Thyroid gland (tissue), 4 donors: ENCODE measurements at regions not wholly inside any gene's neighbourhood (a gene's known extent, or its start where the extent isn't known, plus 50 kb on each side); places are given as distances from the start of the nearest gene placed in this dataset.

Source experiments
- DNase-seq, 2 donors: peaks; one replicate each; pipeline ENCODE4 v3.0.0-alpha.2; 2019
- H3K27ac ChIP-seq, 3 donors: fragments of 200-600 bp; sonication (generic); 1 replicate in 2 of 3; 2 replicates in 1 of 3; pipeline ENCODE4 v1.5.1; 2016 to 2019; ENCODE audit warnings: mild to moderate bottlenecking in 1 of 3, moderate library complexity in 1 of 3
- H3K27me3 ChIP-seq: fragments of 200-600 bp; sonication (generic); one replicate; pipeline ENCODE4 v1.5.1; 2019
- H3K36me3 ChIP-seq, 2 donors: fragments of 200-600 bp; sonication (generic); one replicate each; pipeline ENCODE4 v1.5.1; 2016 to 2019
- H3K4me1 ChIP-seq, 2 donors: fragments of 200-600 bp; sonication (generic); one replicate each; pipeline ENCODE4 v1.5.1; 2017 to 2019
- H3K4me3 ChIP-seq, 3 donors: fragments of 200-600 bp; sonication (generic); replicated peaks in 1 of 3; 1 replicate in 2 of 3; 2 replicates in 1 of 3; pipeline ENCODE4 v1.5.1; 2016; ENCODE audit warnings: mild to moderate bottlenecking in 1 of 3
- H3K9me3 ChIP-seq: fragments of 200-600 bp; sonication (generic); one replicate; pipeline ENCODE4 v1.5.1; 2017
- POLR2A ChIP-seq, 2 donors: fragments of 450-650 bp; IDR thresholded peaks; one replicate each; pipeline ENCODE4 v1.6.1; 2017; ENCODE audit warnings: antibody characterized with exemption in 2 of 2, mild to moderate bottlenecking in 2 of 2, moderate library complexity in 1 of 2
- WGBS, 2 donors: methylation state at CpG; one replicate each; pipeline ENCODE4 v1.1.5; 2017; 5-methylcytosine and 5-hydroxymethylcytosine counted together
- intact Hi-C: fragments of 100-400 bp; cut with DNase I; formaldehyde crosslinking; loops from one replicate; pipeline ENCODE4 v1.15.1; 2023
- TF ChIP-seq, protein P1 (sequence below), 6 experiments: fragments of 200-600 bp in 3 of 6; fragments of 450-650 bp in 3 of 6; sonication (generic) in 3 of 6; IDR thresholded peaks; one replicate each; pipeline ENCODE4 v1.5.1; 2016 to 2019; ENCODE audit warnings: antibody characterized with exemption in 6 of 6, mild to moderate bottlenecking in 2 of 6, inconsistent platforms in 1 of 6, moderate library complexity in 1 of 6

DNA sequence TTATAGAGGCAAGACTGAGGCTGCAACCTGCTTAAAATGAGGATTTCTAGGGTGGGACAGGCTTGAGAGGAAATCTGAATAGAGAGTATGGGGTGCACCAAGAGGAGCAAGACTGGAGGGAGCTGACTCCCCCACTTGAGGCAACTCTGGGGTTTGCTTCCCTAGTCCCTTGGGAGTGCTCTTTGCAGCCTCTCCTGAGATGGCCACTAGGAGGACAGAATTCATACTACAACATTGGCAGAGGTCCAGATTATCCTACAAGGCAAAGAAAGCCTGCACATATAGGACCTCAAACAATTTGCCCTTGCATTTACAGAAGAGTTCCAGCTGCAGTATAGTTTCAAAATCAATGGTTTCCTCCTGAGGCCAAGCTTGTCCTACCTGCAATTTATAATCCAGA lies 830.9 kb downstream of the TECRL start:
- H3K27me3 ChIP-seq, result no peaks in the 10 kb centered on the region
- TF ChIP-seq, protein P1, sequence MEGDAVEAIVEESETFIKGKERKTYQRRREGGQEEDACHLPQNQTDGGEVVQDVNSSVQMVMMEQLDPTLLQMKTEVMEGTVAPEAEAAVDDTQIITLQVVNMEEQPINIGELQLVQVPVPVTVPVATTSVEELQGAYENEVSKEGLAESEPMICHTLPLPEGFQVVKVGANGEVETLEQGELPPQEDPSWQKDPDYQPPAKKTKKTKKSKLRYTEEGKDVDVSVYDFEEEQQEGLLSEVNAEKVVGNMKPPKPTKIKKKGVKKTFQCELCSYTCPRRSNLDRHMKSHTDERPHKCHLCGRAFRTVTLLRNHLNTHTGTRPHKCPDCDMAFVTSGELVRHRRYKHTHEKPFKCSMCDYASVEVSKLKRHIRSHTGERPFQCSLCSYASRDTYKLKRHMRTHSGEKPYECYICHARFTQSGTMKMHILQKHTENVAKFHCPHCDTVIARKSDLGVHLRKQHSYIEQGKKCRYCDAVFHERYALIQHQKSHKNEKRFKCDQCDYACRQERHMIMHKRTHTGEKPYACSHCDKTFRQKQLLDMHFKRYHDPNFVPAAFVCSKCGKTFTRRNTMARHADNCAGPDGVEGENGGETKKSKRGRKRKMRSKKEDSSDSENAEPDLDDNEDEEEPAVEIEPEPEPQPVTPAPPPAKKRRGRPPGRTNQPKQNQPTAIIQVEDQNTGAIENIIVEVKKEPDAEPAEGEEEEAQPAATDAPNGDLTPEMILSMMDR (IDR thresholded peaks at IDR 0.05), result no peak
- TF ChIP-seq POLR2A (IDR thresholded peaks at IDR 0.05), result no peak

GRCh38 chr4:63566658-63567057 lies 842.6 kb downstream of the TECRL start:
- TF ChIP-seq, protein P1 (IDR thresholded peaks at IDR 0.05), result no peak
- TF ChIP-seq POLR2A (IDR thresholded peaks at IDR 0.05), result no peak
- Histone ChIP-seq H3K4me3 (no peak overlapping the region), H3K4me1 (no peaks in the 10 kb centered on the region), H3K27ac (no peak overlapping the region), H3K9me3 (no peaks in the 10 kb centered on the region), H3K27me3 (no peaks in the 10 kb centered on the region), H3K36me3 (no peaks in the 10 kb centered on the region)
- DNase-seq, result no peak
- intact Hi-C loops, result no loop called here
- 72 to 74% methylated on average over 2 of the region's 2 CpGs for WGBS, 2 donors

More for the DNA sequence above, 830.9 kb downstream of the TECRL start:
- H3K4me1 ChIP-seq, result no peaks in the 10 kb centered on the region
- intact Hi-C loops, result no loop called here
- no peak for DNase-seq
- H3K4me3 ChIP-seq, result no peak overlapping the region
- H3K36me3 ChIP-seq, result no peaks in the 10 kb centered on the region
- H3K9me3 ChIP-seq, result no peaks in the 10 kb centered on the region
- no peak overlapping the region for H3K27ac ChIP-seq

- H3K27ac ChIP-seq, result no peak overlapping the region
- DNase-seq, result no peak
- peaks cover 4% of the 10 kb centered on the region for H3K9me3 ChIP-seq
- H3K4me3 ChIP-seq, result no peak overlapping the region
- H3K4me1 ChIP-seq, result no peaks in the 10 kb centered on the region
- no peaks in the 10 kb centered on the region for H3K27me3 ChIP-seq
- intact Hi-C loops, result no loop called here
- TF ChIP-seq, protein P1 (IDR thresholded peaks at IDR 0.05), result no peak
- TF ChIP-seq POLR2A (IDR thresholded peaks at IDR 0.05), result no peak
- 49 to 57% methylated on average over 4 of the region's 4 CpGs for WGBS, 2 donors
- no peaks in the 10 kb centered on the region for H3K36me3 ChIP-seq
Measured at GRCh38 chr4:63563288-63564014, 845.8 kb downstream of the TECRL start.

DNA sequence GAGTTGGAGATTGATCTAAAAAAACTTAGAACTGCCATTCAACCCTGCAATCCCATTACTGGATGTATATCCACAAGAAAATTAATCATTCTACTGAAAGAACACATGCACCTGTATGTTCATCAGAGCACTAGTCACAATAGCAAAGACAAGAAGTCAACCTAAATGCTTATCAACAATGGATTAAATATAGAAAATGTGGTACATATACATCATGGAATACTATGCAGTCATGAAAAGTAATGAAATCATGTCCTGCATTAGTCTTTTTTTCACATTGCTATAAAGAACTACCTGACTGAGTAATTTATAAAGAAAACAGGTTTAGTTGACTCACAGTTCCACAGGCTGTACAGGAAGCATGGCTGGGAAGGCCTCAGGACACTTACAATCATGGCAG lies 850.5 kb downstream of the TECRL start:
- H3K4me3 ChIP-seq, result no peak overlapping the region
- no peak for TF ChIP-seq POLR2A (IDR thresholded peaks at IDR 0.05)
- TF ChIP-seq, protein P1 (IDR thresholded peaks at IDR 0.05), result no peak
- DNase-seq, result no peak
- no peak overlapping the region for H3K27ac ChIP-seq
- H3K27me3 ChIP-seq, result no peaks in the 10 kb centered on the region
- intact Hi-C loops, result no loop called here
- peaks cover 4% of the 10 kb centered on the region for H3K9me3 ChIP-seq
- no peaks in the 10 kb centered on the region for H3K4me1 ChIP-seq
- no peaks in the 10 kb centered on the region for H3K36me3 ChIP-seq

- TF ChIP-seq, protein P1 (IDR thresholded peaks at IDR 0.05), result no peak
- TF ChIP-seq POLR2A (IDR thresholded peaks at IDR 0.05), result no peak
- no peaks in the 10 kb centered on the region for H3K36me3 ChIP-seq
- intact Hi-C loops, result no loop called here
- no peak for DNase-seq
- no peak overlapping the region for H3K27ac ChIP-seq
- 80 to 82% methylated on average over 4 of the region's 4 CpGs for WGBS, 2 donors
- H3K9me3 ChIP-seq, result peaks cover 4% of the 10 kb centered on the region
- no peaks in the 10 kb centered on the region for H3K4me1 ChIP-seq
- H3K4me3 ChIP-seq, result no peak overlapping the region
- H3K27me3 ChIP-seq, result no peaks in the 10 kb centered on the region
Measured at GRCh38 chr4:63556332-63556731, 852.9 kb downstream of the TECRL start.
